GM18519 (cell line): ENCODE measurements at regions not wholly inside any gene's neighbourhood (a gene's known extent, or its start where the extent isn't known, plus 50 kb on each side); places are given as distances from the start of the nearest gene placed in this dataset.
"Not testable (repeated sequence)": the region's sequence is repeated elsewhere in the genome, so short reads cannot be mapped to it uniquely, and the experiment has no call there.

Source experiments
- ATAC-seq: cut with Tn5 transposase; IDR thresholded peaks from one replicate; pipeline ENCODE4 v1.9.1; 2021; ENCODE audit warnings: mild to moderate bottlenecking, moderate library complexity; ENCODE audit not compliant: unreplicated experiment, low FRiP score

DNA sequence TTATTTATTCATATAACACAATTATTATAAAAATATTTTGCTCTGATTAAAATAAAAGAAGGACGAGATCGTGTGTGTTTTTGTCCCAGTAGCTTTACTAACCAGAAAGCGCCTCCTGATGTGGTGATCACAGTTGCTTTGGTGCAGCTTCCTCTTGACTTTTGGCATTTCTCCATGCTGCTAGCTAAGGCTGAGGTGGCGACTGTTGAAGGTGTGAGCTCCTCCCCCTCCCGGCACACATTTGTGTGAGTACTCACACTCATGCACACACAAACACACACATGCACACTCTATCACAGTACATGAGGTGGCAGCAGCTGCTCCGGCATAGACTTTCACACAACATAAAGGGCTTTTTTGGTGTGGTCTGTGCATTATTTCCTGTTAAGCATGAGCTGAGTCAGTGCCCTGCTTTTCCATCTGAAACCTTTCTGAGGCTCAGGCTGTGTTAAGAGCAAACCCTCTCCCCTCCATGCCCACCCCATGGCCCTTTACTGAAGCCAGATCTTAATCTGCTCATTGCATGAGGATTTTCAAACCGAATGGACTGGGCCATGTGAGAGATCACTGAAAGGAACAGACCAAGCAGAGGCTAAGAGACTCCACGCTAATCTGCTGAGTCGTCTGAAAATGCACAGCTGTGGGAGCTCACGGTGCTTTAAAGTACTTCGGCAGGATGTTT is 53.3 kb downstream of the FOXD4L1 start:
- ATAC-seq, result peak; percentile 74

DNA sequence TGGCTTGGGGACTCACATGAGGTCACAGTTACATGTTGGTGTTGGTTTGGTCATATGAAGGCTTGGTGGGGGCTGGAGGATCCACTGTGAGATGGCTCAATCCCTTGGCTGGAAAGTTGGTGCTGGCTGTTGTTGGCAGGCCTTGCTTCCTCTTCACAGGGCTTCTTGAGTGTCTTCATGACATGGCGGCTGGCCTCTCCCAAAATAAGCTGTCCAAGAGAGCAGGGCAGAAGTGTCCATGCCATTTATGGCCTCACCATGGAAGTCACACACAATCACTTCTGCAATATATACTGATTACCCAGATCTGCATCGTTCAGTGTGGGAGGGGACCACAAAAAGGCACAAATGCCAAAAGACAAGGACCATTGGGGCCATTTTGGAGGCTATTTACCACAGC is 61.4 kb downstream of the FOXD4L1 start:
- not testable (repeated sequence) for ATAC-seq

GRCh38 chr2:113562662-113563061 is 64.2 kb downstream of the FOXD4L1 start:
- not testable (repeated sequence) for ATAC-seq

GRCh38 chr2:113566674-113567480 is 60.2 kb upstream of the RABL2A start:
- not testable (repeated sequence) for ATAC-seq

GRCh38 chr2:113567481-113567849 is 59.6 kb upstream of the RABL2A start:
- ATAC-seq, result not testable (repeated sequence)

DNA sequence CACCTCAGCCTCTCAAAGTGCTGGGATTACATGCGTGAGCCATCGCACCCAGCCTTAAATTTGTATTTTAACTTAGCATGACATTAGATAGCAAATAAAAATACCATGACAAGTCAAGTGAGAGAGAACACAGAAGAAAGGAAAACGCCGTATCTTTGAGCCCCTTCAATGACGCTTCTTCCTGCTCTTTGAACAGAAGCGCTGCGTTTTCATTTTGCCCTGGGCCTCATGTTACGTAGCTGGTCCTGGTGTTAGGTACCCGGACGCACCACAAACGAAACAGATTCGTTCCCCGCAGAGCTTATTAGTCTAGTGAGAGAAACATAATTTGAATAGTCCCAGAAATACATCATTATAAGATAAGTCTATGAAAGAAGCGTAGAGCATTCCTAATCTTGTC is 58.8 kb upstream of the RABL2A start:
- not testable (repeated sequence) for ATAC-seq

DNA sequence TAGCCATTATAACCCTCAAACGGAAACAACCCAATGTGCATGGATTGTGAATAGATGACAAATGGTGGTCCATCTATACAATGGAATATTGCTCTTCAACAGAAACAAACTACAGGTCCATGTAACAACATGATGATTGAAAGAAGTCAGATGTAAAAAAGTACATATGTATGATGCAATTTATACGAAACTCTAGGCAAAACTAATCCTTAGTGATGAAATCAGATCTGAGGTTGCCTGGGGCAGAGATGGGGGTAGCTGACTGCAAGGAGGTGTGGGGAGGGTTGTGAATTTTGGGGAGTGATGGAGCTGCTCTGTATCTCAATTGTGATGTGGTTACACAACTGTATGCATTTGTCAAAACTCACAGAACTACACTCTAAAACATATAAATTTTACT is 57.0 kb upstream of the RABL2A start:
- not testable (repeated sequence) for ATAC-seq

- not testable (repeated sequence) for ATAC-seq
Measured at GRCh38 chr2:113570509-113571009, 56.5 kb upstream of the RABL2A start.

GRCh38 chr2:113571482-113572068 is 55.5 kb upstream of the RABL2A start:
- not testable (repeated sequence) for ATAC-seq

- ATAC-seq, result not testable (repeated sequence)
Measured at GRCh38 chr2:113575721-113576120, 51.3 kb upstream of the RABL2A start.

DNA sequence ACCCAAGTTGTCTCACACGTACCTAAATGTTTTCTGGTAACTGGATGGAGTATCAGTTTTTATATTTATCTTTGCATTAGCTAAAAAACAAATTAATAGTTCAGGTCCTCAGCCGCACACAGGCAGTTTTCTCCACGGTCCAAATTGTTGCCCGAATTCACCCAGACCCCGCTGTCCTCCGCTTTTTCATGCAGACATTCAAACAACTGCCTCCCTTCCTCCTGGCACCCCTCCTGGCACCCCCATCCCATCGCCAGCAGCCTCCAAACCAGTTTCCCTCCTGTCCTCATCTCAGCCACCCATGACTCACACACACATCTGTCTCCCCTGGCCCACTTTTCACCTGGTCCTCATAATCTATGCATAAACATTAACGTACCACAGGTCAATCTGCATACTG is 50.7 kb upstream of the RABL2A start:
- not testable (repeated sequence) for ATAC-seq
